C4-2B (cell line): ENCODE measurements at regions not wholly inside any gene's neighbourhood (a gene's known extent, or its start where the extent isn't known, plus 50 kb on each side); places are given as distances from the start of the nearest gene placed in this dataset.

Experiments used
- ZFX ChIP-seq: fragments of 450-650 bp; IDR thresholded peaks from 2 replicates; pipeline ENCODE4 v1.6.1; 2017
- TF ChIP-seq, protein P1 (sequence below): fragments of 450-650 bp; conservative IDR thresholded peaks from 2 replicates; pipeline ENCODE4 v1.5.1; 2017; ENCODE audit warnings: mild to moderate bottlenecking

GRCh38 chr11:70924108-70924507, 328.3 kb downstream of the SHANK2 start:
- TF ChIP-seq, protein P1, sequence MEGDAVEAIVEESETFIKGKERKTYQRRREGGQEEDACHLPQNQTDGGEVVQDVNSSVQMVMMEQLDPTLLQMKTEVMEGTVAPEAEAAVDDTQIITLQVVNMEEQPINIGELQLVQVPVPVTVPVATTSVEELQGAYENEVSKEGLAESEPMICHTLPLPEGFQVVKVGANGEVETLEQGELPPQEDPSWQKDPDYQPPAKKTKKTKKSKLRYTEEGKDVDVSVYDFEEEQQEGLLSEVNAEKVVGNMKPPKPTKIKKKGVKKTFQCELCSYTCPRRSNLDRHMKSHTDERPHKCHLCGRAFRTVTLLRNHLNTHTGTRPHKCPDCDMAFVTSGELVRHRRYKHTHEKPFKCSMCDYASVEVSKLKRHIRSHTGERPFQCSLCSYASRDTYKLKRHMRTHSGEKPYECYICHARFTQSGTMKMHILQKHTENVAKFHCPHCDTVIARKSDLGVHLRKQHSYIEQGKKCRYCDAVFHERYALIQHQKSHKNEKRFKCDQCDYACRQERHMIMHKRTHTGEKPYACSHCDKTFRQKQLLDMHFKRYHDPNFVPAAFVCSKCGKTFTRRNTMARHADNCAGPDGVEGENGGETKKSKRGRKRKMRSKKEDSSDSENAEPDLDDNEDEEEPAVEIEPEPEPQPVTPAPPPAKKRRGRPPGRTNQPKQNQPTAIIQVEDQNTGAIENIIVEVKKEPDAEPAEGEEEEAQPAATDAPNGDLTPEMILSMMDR = no peak
- no peak for TF ChIP-seq ZFX
